Large intestine (tissue), 3 donors: ENCODE measurements at regions not wholly inside any gene's neighbourhood (a gene's known extent, or its start where the extent isn't known, plus 50 kb on each side); places are given as distances from the start of the nearest gene placed in this dataset.

Experiments used
- DNase-seq, 2 donors: peaks; one replicate each; pipeline versions ENCODE4 v3.0.0 to v3.0.0-alpha.2; 2013
- H3K27ac ChIP-seq: one replicate; pipeline ENCODE4 v1.5.1; 2013; ENCODE audit warnings: low read length
- H3K27me3 ChIP-seq: 2 replicates; pipeline ENCODE4 v1.6.1; 2013; ENCODE audit warnings: low read length; ENCODE audit not compliant: control insufficient read depth, insufficient read depth
- H3K36me3 ChIP-seq: 2 replicates; pipeline ENCODE4 v1.6.1; 2013; ENCODE audit warnings: low read length; ENCODE audit not compliant: control insufficient read depth, insufficient read depth
- H3K4me1 ChIP-seq: one replicate; pipeline ENCODE4 v1.6.1; 2013; ENCODE audit warnings: low read length; ENCODE audit not compliant: control insufficient read depth, insufficient read depth
- H3K4me3 ChIP-seq: one replicate; pipeline ENCODE4 v1.5.1; 2013; ENCODE audit warnings: low read length
- H3K9me3 ChIP-seq: one replicate; pipeline ENCODE4 v1.6.1; 2013; ENCODE audit warnings: mild to moderate bottlenecking, low read depth, low read length, moderate library complexity; ENCODE audit not compliant: control insufficient read depth
- WGBS: methylation state at CpG from one replicate; pipeline ENCODE4 v1.1.5; 2013; ENCODE audit warnings: low lambda C conversion rate; ENCODE audit not compliant: insufficient coverage; 5-methylcytosine and 5-hydroxymethylcytosine counted together

DNA sequence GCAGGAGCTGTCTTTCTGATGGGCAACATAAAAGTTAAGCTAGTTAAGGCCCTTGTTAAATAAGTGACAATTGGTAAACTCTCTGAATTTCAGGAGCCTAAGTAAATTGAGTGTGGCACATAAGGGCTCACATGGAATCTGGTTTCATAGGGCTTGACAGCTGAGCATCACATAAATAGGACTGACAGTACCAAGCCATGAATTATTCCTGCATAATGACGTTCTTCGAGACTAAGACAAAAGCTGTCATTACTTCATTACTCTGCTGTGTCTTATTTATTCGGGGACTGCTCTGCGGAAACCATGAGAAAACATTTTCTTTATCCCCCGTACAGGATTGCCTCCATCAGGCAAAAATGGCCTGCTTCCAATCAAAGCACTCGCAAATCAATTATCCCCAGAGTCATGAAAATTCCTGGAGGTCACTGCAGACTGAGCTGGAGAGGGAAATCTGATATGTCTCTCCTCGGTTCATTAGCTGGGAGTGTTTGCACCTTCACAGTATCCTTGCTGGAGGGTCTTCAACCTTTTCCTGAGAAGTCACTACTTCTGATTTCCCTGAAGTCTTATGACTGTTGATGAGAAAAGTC is 311.4 kb downstream of the CDH26 start:
- no CpG with 5 or more reads among the region's 7 CpGs for WGBS
- Histone ChIP-seq H3K4me3 (no peak overlapping the region), H3K9me3 (no peaks in the 10 kb centered on the region), H3K36me3 (no peaks in the 10 kb centered on the region), H3K27ac (no peak overlapping the region), H3K4me1 (peaks cover 2% of the 10 kb centered on the region), H3K27me3 (peaks cover 2% of the 10 kb centered on the region)
- DNase-seq = no peak

DNA sequence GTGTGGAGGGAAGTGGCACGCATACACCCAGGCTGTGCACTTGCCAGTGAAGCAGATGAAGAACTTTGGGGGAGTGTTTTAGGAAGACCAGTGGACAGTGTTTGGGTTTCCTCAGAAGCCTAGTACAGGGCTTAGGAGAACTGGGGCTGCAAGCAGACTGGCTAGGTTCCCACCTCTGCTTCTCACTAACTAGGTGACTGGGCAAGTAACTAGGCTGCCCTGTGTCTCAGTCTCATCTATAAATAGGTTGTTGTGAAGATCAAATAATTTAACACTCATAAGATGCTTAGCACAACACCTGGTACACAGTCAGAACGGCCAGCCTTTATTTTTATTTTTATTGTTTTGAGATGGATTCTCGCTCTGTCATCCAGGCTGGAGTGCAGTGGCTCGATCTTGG is 312.1 kb downstream of the CDH26 start:
- Histone ChIP-seq H3K9me3 (no peaks in the 10 kb centered on the region), H3K4me3 (no peak overlapping the region), H3K27me3 (no peaks in the 10 kb centered on the region), H3K36me3 (no peaks in the 10 kb centered on the region), H3K4me1 (no peaks in the 10 kb centered on the region), H3K27ac (no peak overlapping the region)
- no peak for DNase-seq
- no CpG with 5 or more reads among the region's 4 CpGs for WGBS

DNA sequence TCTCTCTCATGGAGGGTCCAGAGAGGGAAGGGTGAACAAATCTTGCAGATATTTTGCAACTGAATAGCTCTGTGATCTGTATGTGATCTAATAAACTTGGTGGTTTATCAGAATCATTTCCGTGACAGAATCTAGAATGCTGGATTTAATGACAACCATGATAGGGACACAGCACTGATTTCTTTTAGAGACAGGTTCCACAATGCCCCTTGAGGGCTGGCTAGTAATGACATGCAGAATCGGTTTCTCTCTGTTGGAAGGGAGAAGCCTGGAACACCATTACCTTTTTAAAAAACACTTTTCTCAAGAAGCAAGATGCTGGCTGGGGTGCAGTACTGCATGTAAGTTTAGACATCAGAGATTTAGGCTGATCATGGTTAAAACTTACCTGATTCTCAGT is 313.4 kb downstream of the CDH26 start:
- Histone ChIP-seq H3K4me1 (no peaks in the 10 kb centered on the region), H3K4me3 (no peak overlapping the region), H3K27ac (no peak overlapping the region)

DNA sequence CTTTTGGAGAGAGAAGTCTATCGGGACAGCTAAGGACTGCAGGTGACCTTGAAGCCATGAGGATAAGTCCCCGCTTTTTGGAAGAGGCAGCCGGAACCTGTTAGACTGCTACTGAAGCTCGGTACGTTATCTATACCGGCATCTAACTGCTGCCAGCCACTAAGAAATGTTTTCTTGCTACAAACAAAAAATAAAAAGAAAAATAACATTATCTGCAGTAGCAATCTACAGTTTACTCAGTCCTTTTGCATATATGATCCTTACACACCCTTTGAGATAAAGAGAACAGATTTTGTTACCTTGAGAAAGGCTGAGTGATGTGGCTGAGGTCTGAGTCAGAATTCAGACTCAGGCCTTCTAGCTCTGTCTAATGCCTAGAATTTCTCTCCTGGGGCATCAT is 314.6 kb downstream of the CDH26 start:
- no peaks in the 10 kb centered on the region for H3K9me3 ChIP-seq
- no peak for DNase-seq
- no peak overlapping the region for H3K4me3 ChIP-seq
- no peak overlapping the region for H3K27ac ChIP-seq
- no peaks in the 10 kb centered on the region for H3K27me3 ChIP-seq
- no peaks in the 10 kb centered on the region for H3K4me1 ChIP-seq
- no peaks in the 10 kb centered on the region for H3K36me3 ChIP-seq
- 80% methylated on average over 1 of the region's 6 CpGs for WGBS

More for the DNA sequence above, 313.4 kb downstream of the CDH26 start:
- H3K36me3 ChIP-seq = no peaks in the 10 kb centered on the region
- WGBS = no CpG with 5 or more reads among the region's 2 CpGs
- DNase-seq = no peak
- H3K9me3 ChIP-seq = no peaks in the 10 kb centered on the region
- no peaks in the 10 kb centered on the region for H3K27me3 ChIP-seq

DNA sequence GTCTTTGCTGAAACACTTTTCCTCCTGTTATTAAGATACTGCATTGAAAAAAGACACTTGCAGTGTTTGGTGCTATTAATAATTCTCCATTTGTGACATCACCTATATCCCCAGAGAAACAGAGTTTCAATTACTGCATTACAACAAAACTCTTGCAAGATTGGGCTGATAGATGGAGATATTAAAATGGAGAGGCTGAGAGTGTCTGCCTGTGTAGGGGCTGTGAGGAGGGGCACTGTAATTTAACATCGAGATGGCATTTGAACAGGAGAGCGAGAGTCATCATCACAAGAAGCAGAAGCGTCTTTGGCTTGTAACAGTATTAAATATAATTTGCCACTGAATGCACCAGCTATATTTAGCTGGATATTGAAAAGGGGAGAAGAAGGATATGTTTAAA is 316.5 kb downstream of the CDH26 start:
- DNase-seq = no peak
- Histone ChIP-seq H3K36me3 (no peaks in the 10 kb centered on the region), H3K4me3 (no peak overlapping the region), H3K9me3 (no peaks in the 10 kb centered on the region), H3K27ac (no peak overlapping the region), H3K4me1 (no peaks in the 10 kb centered on the region), H3K27me3 (no peaks in the 10 kb centered on the region)
- WGBS = 100% methylated on average over 1 of the region's 3 CpGs

DNA sequence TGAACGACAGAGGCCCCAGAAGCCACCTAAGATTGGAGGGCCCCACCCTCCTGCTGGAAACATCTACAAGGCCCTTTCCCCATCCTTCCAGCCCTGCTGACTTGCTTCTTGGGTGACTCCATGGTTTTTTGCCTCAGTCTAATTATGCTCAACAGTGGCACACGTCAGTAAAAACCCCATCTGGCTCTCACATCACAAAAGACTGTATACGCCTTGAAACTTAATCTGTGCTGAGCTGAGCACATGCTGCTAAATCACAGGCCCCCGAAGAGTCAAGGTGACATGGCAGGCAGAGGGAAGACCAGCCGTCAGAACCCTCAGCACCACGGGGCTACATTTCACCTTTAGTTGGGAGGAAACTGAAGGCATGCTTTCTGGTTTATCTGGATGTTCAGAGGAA is 323.1 kb downstream of the CDH26 start:
- no peaks in the 10 kb centered on the region for H3K9me3 ChIP-seq
- no peak for DNase-seq
- H3K4me3 ChIP-seq = no peak overlapping the region
- no peak overlapping the region for H3K27ac ChIP-seq
- H3K27me3 ChIP-seq = no peaks in the 10 kb centered on the region
- H3K4me1 ChIP-seq = no peaks in the 10 kb centered on the region
- no peaks in the 10 kb centered on the region for H3K36me3 ChIP-seq
- no CpG with 5 or more reads among the region's 6 CpGs for WGBS

DNA sequence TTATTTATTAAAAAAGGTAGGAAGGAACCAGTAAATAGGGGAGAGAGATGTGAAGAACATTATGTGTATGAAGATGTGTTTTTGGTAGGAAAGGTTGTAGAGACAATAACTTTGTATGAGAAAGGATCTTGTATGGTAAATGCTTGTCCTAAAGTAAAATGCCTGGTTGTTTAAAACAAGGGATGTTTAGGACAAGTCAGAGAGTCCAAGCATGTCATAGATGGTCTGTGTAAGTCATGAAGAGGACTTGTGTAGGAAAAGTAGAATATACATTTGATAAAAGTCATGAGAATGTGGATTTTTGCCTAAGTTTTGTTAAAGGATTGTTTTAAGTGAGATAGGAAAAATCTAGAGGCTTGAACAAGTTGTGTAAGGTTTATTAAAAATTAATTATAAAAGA is 325.1 kb downstream of the CDH26 start:
- H3K9me3 ChIP-seq = peaks cover 3% of the 10 kb centered on the region
- H3K27ac ChIP-seq = no peak overlapping the region
- no peak overlapping the region for H3K4me3 ChIP-seq
- no peaks in the 10 kb centered on the region for H3K27me3 ChIP-seq
- H3K4me1 ChIP-seq = no peaks in the 10 kb centered on the region
- H3K36me3 ChIP-seq = no peaks in the 10 kb centered on the region
- DNase-seq = no peak

DNA sequence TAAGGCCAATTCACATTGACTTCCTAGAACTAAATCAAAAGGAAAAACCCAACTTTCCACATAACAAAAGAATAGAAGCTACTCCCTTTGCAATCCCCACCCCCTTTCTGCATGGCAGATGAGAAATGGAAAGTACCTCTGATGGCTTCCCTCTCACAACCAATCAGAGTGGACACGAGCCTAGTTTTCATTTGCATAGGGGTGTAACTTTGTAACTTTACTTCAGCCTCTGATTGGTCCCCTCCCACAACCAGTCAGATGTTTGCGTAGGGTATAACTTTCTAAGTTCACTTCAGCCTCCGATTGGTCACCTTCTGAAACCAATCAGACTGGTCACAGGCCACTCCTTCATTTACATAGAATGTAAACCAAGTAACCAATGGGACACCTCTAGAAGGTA is 328.5 kb downstream of the CDH26 start:
- Histone ChIP-seq H3K9me3 (peaks cover 3% of the 10 kb centered on the region), H3K36me3 (no peaks in the 10 kb centered on the region), H3K27me3 (no peaks in the 10 kb centered on the region), H3K27ac (no peak overlapping the region), H3K4me3 (no peak overlapping the region), H3K4me1 (no peaks in the 10 kb centered on the region)
- no peak for DNase-seq
- no CpG with 5 or more reads among the region's 3 CpGs for WGBS

DNA sequence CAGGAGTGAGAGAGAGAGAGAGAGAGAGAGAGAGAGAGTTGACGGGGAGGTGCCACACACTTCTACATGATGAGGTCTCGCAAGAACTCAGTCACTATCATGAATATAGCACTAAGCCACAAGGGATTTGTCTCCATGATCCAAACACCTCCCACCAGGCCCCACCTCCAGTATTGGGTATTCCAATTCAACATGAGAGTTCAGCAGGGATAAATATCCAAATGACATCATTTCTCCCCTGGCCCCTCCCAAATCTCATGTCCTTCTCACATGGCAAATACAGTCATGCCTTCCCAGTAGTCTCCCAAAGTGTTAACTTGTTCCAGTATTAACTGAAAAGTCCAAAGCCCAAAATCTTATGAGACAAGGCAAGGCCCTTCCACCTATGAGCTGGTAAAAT is 330.7 kb downstream of the CDH26 start:
- peaks cover 3% of the 10 kb centered on the region for H3K9me3 ChIP-seq
- no peak overlapping the region for H3K4me3 ChIP-seq
- H3K27ac ChIP-seq = no peak overlapping the region
- H3K4me1 ChIP-seq = no peaks in the 10 kb centered on the region
- DNase-seq = no peak
- H3K36me3 ChIP-seq = no peaks in the 10 kb centered on the region
- H3K27me3 ChIP-seq = no peaks in the 10 kb centered on the region
- WGBS = no CpG with 5 or more reads among the region's 2 CpGs

DNA sequence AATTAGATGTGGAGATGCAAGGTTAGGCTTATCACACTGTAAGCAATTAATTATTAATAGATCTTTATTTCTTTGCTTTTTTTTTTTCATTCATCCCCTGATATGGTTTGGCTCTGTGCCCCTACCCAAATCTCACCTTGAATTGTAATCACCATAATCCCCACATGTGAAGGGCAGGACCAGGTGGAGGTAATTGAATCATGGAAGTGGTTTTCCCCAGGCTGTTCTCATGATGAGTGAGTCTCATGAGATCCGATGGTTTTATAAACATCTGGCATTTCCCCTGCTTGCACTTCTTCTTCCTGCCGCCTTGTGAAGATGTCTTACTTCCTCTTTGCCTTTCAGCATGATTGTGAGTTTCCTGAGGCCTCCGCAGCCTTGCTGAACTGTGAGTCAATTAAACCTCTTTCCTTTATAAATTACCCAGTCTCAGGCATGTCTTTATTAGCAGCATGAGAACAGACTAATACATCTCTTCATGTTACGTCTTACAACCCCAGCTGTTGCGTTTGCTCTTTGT is 333.8 kb downstream of the CDH26 start:
- Histone ChIP-seq H3K4me1 (no peaks in the 10 kb centered on the region), H3K4me3 (no peak overlapping the region), H3K36me3 (no peaks in the 10 kb centered on the region), H3K27ac (no peak overlapping the region), H3K27me3 (no peaks in the 10 kb centered on the region), H3K9me3 (peaks cover 3% of the 10 kb centered on the region)
- no peak for DNase-seq
- 72% methylated on average over 2 of the region's 5 CpGs for WGBS

DNA sequence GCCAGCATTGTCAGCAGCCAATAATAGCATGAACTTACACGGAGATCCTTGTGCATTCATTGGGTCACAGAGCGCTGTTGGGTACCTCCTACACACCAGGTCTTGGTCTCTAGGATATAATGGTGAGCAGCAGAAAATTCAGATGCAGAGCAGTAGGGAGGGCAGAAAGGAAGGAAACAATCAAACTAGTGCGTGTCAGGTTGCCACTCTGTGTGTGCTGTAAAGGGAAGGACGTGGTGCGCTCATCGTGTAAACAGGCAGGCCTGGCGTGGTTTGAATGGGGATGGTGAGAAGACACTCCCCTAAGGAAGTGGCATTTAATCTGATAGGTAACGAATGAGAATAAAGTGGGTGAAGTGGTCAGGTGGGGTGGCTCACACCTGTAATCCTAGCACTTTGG is 336.4 kb downstream of the CDH26 start:
- Histone ChIP-seq H3K9me3 (no peaks in the 10 kb centered on the region), H3K36me3 (no peaks in the 10 kb centered on the region), H3K4me1 (no peaks in the 10 kb centered on the region), H3K27ac (no peak overlapping the region), H3K4me3 (no peak overlapping the region), H3K27me3 (no peaks in the 10 kb centered on the region)
- DNase-seq = no peak
- no CpG with 5 or more reads among the region's 8 CpGs for WGBS
